ENCODE measurements at regions not wholly inside any gene's neighbourhood (a gene's known extent, or its start where the extent isn't known, plus 50 kb on each side); places are given as distances from the start of the nearest gene placed in this dataset.

DNA sequence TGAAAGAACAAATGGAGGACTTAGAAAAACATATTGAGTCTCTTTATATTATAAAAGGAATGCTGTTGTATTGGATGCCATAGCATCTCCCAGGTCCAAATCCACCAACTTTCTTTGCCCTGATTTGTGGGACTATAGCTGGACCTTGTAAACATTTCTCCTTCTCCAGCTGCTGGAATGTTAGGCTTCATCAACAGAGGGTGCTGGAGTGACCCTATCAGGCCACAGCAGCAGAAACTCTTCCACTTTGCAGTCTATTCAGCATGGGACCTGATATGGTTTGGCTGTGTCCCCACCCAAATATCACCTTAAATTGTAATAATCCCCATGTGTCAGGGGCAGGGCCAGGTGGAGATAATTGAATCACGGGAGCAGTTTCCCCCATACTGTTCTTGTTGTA is 138.4 kb upstream of the ARL4C start:
- no peak overlapping the region for H3K4me3 Mint-ChIP-seq
- Histone ChIP-seq H3K4me3 (ENCODE audit: low read length) (no peak overlapping the region), H3K9me3 (ENCODE audit: control insufficient read depth, insufficient read depth, low read length) (no peaks in the 10 kb centered on the region), H3K4me1 (ENCODE audit: control insufficient read depth, insufficient read depth, low read length) (no peaks in the 10 kb centered on the region), H3K36me3 (ENCODE audit: control insufficient read depth, insufficient read depth, low read length) (no peaks in the 10 kb centered on the region), H3K27me3 (ENCODE audit: control insufficient read depth, insufficient read depth, low read length) (no peaks in the 10 kb centered on the region), H3K27ac (ENCODE audit: low read length) (no peak overlapping the region)
- H3K27me3 Mint-ChIP-seq (ENCODE audit: low read depth in 2 of 2), result peaks cover 4 to 5% of the 10 kb centered on the region in 2 donors
- no peak overlapping the region for H3K27ac Mint-ChIP-seq
- WGBS (ENCODE audit: insufficient coverage), result no CpG with 5 or more reads among the region's 1 CpG
- intact Hi-C loops (cut with micrococcal nuclease), result no loop called here
- no peaks in the 10 kb centered on the region for H3K4me1 Mint-ChIP-seq
- TF ChIP-seq, protein P1, sequence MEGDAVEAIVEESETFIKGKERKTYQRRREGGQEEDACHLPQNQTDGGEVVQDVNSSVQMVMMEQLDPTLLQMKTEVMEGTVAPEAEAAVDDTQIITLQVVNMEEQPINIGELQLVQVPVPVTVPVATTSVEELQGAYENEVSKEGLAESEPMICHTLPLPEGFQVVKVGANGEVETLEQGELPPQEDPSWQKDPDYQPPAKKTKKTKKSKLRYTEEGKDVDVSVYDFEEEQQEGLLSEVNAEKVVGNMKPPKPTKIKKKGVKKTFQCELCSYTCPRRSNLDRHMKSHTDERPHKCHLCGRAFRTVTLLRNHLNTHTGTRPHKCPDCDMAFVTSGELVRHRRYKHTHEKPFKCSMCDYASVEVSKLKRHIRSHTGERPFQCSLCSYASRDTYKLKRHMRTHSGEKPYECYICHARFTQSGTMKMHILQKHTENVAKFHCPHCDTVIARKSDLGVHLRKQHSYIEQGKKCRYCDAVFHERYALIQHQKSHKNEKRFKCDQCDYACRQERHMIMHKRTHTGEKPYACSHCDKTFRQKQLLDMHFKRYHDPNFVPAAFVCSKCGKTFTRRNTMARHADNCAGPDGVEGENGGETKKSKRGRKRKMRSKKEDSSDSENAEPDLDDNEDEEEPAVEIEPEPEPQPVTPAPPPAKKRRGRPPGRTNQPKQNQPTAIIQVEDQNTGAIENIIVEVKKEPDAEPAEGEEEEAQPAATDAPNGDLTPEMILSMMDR (IDR thresholded peaks at IDR 0.05), result no peak
- H3K9me3 Mint-ChIP-seq, result no peaks in the 10 kb centered on the region
- no peaks in the 10 kb centered on the region for H3K36me3 Mint-ChIP-seq
- no peak for ATAC-seq
- no peak for DNase-seq

DNA sequence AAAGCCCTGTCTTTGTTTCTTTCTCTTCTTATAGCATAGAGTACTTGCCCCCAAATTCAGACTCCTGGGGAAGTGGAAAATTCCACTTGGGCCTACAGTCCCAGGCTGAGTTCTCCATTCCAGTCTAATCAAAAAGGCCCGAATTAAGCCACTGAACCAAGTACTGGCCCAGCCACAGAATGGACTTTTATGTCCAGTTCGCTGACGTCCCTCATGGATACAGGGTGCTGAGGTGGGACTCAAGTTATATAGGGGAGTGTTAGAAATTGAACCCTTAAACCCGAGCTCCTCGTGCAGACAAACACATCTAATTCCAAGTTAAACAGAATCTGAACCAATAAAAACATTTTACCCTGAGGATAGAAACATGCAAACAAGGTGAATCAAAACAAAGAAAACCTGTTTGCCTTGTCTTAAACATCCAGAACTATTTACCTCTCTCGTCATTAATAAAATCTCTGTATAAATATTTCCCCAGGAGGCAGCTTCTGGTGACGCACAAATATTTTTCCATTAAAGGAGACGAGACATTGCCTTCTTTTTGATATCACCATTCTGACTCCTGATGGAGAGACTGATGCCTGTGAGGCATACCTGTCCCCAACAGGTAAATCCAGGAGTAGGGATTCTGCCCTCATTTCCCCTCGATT is 136.8 kb upstream of the ARL4C start:
- H3K4me3 ChIP-seq (ENCODE audit: low read length), result no peak overlapping the region
- TF ChIP-seq, protein P1 (IDR thresholded peaks at IDR 0.05), result no peak
- no peaks in the 10 kb centered on the region for H3K9me3 ChIP-seq (ENCODE audit: control insufficient read depth, insufficient read depth, low read length)
- no peak for DNase-seq
- no peak overlapping the region for H3K27ac Mint-ChIP-seq
- H3K27ac ChIP-seq (ENCODE audit: low read length), result no peak overlapping the region
- H3K27me3 Mint-ChIP-seq (ENCODE audit: low read depth in 2 of 2), result peaks cover 5 to 8% of the 10 kb centered on the region in 2 donors
- H3K36me3 Mint-ChIP-seq, result no peaks in the 10 kb centered on the region
- WGBS (ENCODE audit: insufficient coverage), result 97% methylated on average over 9 of the region's 9 CpGs
- no peaks in the 10 kb centered on the region for H3K9me3 Mint-ChIP-seq
- ATAC-seq, result no peak
- intact Hi-C loops (cut with micrococcal nuclease), result no loop called here
- H3K4me1 Mint-ChIP-seq, result no peaks in the 10 kb centered on the region
- H3K27me3 ChIP-seq (ENCODE audit: control insufficient read depth, insufficient read depth, low read length), result no peaks in the 10 kb centered on the region
- H3K36me3 ChIP-seq (ENCODE audit: control insufficient read depth, insufficient read depth, low read length), result no peaks in the 10 kb centered on the region
- no peaks in the 10 kb centered on the region for H3K4me1 ChIP-seq (ENCODE audit: control insufficient read depth, insufficient read depth, low read length)
- no peak overlapping the region for H3K4me3 Mint-ChIP-seq

DNA sequence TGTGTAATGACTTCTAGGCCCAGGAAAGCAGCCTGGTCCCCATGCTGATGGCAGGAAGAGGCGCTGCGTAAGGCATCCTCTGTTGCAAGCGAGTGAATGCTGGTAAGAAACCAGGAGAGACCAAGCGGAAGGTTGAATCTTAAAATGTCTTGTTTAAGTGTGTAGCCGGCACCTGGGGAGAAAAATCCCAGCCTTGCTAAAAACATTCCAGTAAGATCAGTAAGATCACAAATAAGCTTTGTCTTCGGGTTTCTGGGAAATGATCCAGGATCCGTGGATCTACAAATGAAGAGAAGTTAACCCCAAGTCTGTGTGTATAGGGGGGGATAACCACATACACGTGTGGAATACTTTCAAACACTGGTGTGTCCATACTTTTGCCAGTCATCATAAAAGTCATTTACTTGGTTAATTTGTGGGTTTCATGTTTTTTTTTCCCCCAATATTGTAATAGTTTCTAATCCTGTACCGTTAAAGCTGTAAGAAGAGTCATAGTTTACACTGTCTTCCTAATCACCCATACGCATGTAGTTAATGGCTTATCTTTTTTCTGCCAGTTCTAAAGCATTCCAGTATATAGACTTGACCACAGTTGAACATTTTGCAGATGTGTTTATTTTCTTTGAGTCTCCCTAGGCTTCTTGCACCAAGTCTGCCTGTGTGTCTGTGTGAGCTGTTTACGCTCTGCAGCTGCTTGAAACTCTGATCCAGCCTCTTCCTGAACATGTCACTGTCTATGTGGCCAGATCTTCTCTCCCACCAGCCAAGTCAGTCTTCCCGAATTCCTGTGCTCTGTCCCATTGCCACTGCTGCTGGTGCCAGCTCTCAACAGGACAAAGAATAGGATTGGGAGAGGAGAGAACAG is 135.9 kb upstream of the ARL4C start:
- DNase-seq, result no peak
- TF ChIP-seq, protein P1 (IDR thresholded peaks at IDR 0.05), result no peak
- intact Hi-C loops (cut with micrococcal nuclease), result no loop called here
- Mint-ChIP-seq H3K9me3 (no peaks in the 10 kb centered on the region), H3K27ac (no peak overlapping the region), H3K27me3 (ENCODE audit: low read depth in 2 of 2) (peaks cover 8 to 15% of the 10 kb centered on the region in 2 donors), H3K4me3 (no peak overlapping the region), H3K4me1 (no peaks in the 10 kb centered on the region), H3K36me3 (no peaks in the 10 kb centered on the region)
- no peaks in the 10 kb centered on the region for H3K36me3 ChIP-seq (ENCODE audit: control insufficient read depth, insufficient read depth, low read length)
- 81% methylated on average over 10 of the region's 12 CpGs for WGBS (ENCODE audit: insufficient coverage)
- ATAC-seq, result no peak
- no peaks in the 10 kb centered on the region for H3K27me3 ChIP-seq (ENCODE audit: control insufficient read depth, insufficient read depth, low read length)
- H3K4me1 ChIP-seq (ENCODE audit: control insufficient read depth, insufficient read depth, low read length), result no peaks in the 10 kb centered on the region
- no peaks in the 10 kb centered on the region for H3K9me3 ChIP-seq (ENCODE audit: control insufficient read depth, insufficient read depth, low read length)
- H3K27ac ChIP-seq (ENCODE audit: low read length), result no peak overlapping the region
- no peak overlapping the region for H3K4me3 ChIP-seq (ENCODE audit: low read length)

All from natural killer cell (primary cell).